SIG-M5 (cell line): ENCODE measurements at regions not wholly inside any gene's neighbourhood (a gene's known extent, or its start where the extent isn't known, plus 50 kb on each side); places are given as distances from the start of the nearest gene placed in this dataset.

Source experiments
- DNase-seq: peaks from one replicate; lab custom pipeline; 2025; lab: John Stamatoyannopoulos, UW

DNA sequence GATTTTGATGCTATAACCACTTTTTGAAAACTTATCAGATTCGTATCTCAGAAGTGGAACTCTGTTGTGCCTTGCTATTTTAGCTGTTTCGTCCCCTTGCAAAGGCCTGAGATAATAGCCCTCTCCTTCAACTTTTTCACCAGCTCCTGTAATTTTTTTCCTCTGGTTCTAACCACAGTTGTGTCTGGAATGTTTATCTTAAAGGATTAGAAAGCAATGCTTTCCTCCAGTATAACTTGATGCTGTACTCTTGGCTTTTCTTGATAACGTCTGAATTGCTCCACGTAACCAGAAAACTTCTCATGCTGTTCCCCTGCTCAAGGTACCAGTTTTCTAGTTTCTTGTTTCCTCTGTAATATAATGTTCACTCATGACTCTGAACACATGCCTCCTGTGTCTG is 209.4 kb downstream of the DTWD2 start:
- no peak for DNase-seq

- no peak for DNase-seq
Observed at GRCh38 chr5:118777189-118777736, 211.1 kb downstream of the DTWD2 start.

GRCh38 chr5:118776755-118777154 is 211.6 kb downstream of the DTWD2 start:
- no peak for DNase-seq

GRCh38 chr5:118775790-118776499 is 212.4 kb downstream of the DTWD2 start:
- no peak for DNase-seq

GRCh38 chr5:118768607-118769175 is 219.7 kb downstream of the DTWD2 start:
- no peak for DNase-seq

- DNase-seq, result no peak
Observed at GRCh38 chr5:118762291-118762690, 226.1 kb downstream of the DTWD2 start.

GRCh38 chr5:118761814-118762213 is 226.5 kb downstream of the DTWD2 start:
- DNase-seq, result no peak

DNA sequence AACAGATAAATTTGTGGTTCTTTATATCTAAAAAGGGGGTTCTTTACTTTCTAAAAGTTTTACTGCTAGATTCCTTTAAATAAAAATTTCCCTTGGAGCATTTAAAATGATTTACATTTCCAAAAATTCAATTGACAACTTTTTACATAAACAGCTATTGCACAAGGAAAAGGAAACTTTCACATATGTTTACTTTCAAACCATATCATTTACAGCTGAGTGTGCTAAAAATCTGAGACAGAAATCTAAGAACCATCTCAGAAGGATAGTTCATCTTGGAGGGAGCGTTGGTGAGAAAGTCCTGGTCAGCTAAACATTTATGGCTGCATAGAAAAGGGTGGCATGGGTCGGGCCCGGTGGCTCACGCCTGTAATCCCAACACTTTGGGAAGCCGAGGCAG is 235.4 kb downstream of the DTWD2 start:
- DNase-seq, result no peak

GRCh38 chr5:118736396-118736795 is 252.0 kb downstream of the DTWD2 start:
- no peak for DNase-seq

- no peak for DNase-seq
Observed at GRCh38 chr5:118733394-118733793, 255.0 kb downstream of the DTWD2 start.

DNA sequence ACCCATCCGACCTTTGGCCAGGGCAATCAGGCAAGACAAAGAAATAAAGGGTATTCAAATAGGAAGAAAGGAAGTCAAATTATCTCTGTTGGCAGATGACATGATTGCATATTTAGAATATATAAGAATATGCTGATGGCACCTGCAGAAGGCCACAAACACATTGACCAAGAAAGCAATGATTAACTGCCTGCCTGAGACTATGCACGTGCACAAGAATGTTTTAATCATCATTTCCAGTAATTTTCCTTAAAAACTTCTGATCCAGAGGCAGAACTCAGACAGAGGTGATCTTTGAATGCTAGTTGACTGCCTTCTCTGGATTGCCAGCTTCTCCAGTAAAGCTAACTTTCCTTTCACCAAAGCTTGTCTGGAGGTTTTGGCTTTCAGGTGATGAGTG is 260.2 kb downstream of the DTWD2 start:
- DNase-seq, result no peak

DNA sequence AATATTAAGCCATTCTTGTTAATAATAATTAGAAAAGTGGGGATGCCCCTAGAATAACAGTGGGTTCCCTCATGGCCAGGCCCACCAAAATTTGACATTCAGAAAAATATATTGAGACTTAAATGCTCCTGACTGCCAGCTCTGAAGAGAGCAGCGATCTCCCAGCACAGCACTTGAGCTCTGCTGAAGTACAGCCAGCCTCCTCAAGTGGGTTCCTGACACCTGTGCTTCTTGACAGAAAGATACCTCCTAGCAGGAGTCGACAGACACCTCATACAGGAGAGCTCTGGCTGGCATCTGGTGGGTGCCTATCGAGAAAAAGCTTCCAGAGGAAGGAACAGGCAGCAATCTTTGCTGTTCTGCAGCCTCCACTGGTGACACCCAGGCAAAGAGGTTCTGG is 261.5 kb downstream of the DTWD2 start:
- DNase-seq, result no peak

GRCh38 chr5:118723021-118723338 is 265.4 kb downstream of the DTWD2 start:
- no peak for DNase-seq

DNA sequence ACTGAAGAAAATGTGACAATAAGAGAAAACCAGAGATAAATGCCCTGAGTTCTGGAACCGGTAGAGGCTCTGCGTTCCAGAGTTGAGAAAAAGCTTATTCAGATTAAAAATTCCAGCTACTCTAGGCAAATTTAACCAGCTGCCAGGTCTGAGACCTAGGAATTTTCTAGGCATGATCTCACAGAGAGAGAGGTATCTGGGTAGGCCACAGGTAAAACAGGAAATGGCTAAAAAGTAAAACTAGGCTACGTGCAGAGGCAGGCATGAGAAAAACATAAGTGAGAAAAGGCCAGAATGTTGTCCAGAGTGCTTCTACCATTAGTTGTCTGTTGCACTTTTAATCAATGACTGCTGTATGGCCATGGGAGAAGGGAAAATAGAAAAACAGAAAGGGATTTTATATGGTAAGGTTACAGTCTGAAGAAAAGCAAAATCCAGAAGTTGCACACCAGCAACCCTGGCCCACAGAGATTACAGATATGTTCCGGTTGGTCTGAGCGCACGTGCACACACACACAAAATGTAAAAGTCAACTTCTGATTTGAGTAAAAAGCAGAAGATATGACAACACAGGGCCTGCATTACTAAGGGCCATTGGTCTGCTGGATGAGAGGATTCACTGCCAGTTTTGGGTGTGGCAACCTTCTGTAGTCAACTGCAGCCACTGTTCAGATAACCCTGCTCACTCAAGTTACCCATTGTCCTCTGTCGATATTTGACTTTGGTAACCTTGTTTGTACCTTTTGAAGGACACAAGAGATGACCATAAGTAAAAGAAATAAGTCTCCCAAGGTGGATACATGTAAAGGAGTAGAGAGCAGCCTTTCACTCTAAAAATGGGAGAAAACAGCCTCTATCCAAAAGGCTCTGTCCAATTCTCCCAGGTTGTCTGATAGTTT is 266.0 kb downstream of the DTWD2 start:
- no peak for DNase-seq

DNA sequence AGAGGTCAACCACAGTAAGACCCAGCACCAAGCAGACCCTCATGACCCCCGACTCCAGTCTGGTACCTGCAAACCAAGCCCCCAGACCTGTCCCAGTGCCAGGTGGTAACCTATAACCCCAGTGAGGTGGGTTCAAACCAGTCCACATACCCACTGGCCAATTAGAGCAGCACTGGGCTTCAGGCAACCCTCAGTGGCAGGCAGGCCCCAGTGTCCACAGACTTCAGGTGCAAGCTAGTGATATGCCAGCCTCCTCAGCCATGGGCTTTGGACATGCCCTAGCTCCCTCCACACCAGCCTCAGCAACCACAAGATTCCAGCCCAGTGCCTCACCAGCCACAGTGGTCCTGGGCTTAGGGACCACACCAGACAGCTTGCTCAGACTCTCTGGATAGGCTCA is 276.6 kb downstream of the DTWD2 start:
- no peak for DNase-seq

DNA sequence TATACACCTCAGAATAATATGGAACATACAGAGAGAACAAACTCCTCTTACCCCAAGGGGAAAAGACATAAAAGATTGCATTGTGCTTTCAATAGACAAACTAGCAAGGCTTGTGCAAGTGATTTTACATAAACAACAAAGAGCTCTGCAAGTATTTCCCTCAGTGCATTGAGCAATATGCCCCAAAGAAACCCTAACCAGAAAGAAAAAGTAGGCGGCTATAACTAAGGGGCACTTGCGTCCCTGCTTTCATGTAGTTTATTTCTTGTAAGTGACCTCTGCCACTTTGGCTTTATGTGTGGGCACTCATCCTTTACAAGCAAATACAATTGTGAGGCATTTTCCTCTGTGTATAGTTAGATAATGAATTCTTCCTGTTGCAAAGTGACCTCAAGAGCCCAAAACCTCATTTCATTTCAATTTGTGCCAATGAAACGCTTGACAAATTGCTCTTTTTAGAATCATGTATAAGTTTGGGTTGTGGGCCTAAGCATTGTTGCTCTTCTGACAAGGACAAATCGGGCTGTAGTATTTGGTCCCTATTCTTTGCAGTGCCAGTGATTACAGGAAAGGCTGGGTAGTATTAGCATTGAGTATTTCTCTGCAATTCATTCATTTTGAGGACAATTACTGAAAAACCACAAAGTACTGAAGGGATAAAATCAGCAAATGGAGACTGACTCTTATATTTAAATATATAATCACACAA is 282.2 kb downstream of the DTWD2 start:
- no peak for DNase-seq

DNA sequence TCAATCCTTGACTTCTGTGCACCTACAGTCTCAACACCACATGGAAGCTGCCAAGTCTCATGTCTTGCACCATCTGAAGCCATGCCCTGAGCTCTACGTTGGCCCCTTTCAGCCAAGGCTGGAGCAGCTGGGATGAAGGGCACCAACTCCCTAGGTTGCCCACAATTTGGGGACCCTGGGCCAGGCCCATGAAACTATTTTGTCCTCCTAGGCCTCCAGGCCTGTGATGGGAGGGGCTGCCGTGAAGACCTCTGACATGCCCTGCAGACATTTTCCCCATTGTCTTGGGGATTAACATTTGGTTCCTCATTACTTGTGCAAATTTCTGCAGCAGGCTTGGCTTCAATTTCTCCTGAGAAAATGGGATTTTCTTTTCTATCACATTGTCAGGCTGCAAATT is 285.1 kb downstream of the DTWD2 start:
- DNase-seq, result no peak

DNA sequence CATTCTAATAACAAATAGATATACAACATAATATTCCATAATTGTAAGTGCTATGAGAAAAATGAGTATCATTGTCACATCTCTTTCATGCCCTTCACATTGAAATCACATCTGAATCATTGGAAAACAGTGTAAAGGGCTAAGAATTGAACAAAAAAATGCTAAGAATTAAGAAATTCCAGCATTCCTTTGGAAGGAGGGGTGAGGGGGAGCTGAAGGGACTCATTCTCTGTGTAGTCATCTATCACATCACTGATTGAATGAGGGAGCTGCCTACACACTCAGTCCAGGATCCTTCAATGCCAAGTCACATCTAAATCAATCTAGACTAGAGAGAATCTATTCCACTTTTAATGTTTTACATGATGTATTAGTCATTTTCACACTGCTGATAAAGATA is 286.6 kb downstream of the DTWD2 start:
- no peak for DNase-seq

DNA sequence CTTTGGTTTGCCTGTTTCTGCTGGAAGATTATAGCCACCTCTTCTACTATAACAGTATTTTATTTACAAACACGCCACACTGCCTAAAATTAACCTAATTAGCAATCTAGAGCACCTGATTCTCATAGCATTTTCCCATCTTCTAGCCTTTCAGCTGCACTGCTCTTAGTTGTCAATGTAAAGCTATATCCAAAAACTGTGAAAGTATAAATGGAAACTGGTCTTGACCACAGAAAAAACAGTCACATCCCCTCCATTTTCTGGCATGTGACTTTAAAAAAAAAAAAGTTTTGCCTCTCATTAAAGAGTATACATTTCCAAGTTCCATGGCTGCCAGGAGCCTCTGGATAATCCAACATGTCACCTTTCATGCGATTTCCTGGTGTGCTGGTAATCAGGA is 287.8 kb downstream of the DTWD2 start:
- no peak for DNase-seq

GRCh38 chr5:118698774-118699173 is 289.6 kb downstream of the DTWD2 start:
- no peak for DNase-seq

DNA sequence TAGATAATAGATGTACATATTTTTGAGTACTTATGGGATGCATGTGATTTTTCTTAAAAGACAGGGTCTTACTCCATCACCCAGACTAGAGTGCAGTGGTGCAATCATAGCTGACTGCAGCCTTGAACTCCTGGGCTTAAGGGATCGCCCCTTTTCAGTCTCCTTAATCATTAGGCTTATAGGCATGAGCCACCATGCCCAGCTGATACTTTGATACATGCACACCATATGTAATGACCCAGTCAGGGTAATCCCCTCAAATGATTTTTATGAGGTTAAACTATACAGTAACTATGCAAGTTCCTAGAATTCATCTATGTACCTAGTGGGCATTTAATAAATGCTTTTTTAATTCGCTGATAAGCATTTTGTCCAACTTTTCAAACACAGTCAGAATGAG is 292.3 kb downstream of the DTWD2 start:
- no peak for DNase-seq

DNA sequence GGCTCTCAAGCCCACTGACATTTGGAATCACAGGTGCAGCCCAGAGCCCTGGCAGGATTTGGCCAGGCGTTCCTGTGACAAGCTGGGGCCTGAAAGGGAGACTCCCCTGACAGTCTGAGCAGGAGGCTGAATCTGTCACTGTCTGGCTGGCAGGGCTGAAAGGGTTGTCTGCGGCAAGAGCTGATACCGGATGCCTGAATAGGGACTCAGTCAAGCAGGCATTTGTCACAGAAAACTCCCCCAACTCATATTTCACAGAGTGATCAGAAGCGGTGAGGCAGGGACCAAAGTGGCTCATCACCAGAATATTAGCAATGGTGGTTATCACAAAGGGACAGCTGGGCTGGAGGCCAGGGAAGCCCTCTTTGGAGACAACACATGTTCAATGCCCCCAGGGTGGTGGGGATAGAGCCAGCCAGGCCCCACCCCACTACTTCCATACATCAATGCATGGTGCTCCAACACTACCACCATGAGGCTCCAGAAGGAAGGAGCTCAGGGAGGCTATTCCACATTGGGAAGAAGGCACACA is 295.5 kb downstream of the DTWD2 start:
- no peak for DNase-seq
